ENCODE measurements at regions not wholly inside any gene's neighbourhood (a gene's known extent, or its start where the extent isn't known, plus 50 kb on each side); places are given as distances from the start of the nearest gene placed in this dataset.

DNA sequence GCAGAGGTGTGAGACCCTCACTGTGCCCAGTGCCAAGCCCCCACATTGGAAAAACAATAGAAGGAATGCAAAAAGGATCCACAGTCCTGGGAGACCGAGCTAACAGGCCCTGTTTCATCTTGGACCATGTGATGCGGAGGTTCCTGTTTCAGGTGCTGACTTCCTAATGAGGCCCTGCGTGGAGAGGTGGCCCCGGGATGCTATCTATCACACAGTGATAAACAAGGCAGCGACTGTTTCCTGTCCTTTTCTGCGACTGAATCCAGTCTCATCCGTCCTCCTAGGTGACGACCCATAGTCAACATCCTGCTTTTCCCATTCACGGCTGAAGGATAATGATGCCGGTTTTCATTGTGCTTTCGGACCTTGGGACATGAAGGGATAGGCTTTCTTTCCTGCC lies 56.4 kb upstream of the BOD1 start:
- no peak overlapping the region for H3K27ac ChIP-seq (ENCODE audit: low read length)
- peaks cover 3% of the 10 kb centered on the region for H3K9me3 ChIP-seq (ENCODE audit: control insufficient read depth, insufficient read depth, low read length)
- Mint-ChIP-seq H3K9me3 (no peaks in the 10 kb centered on the region), H3K27ac (no peak overlapping the region), H3K36me3 (no peaks in the 10 kb centered on the region), H3K27me3 (ENCODE audit: low read depth in 2 of 2) (peaks cover 7 to 8% of the 10 kb centered on the region in 2 donors), H3K4me3 (no peak overlapping the region), H3K4me1 (no peaks in the 10 kb centered on the region)
- H3K27me3 ChIP-seq (ENCODE audit: control insufficient read depth, insufficient read depth, low read length), result no peaks in the 10 kb centered on the region
- no peaks in the 10 kb centered on the region for H3K4me1 ChIP-seq (ENCODE audit: control insufficient read depth, insufficient read depth, low read length)
- DNase-seq, result no peak
- TF ChIP-seq, protein P1, sequence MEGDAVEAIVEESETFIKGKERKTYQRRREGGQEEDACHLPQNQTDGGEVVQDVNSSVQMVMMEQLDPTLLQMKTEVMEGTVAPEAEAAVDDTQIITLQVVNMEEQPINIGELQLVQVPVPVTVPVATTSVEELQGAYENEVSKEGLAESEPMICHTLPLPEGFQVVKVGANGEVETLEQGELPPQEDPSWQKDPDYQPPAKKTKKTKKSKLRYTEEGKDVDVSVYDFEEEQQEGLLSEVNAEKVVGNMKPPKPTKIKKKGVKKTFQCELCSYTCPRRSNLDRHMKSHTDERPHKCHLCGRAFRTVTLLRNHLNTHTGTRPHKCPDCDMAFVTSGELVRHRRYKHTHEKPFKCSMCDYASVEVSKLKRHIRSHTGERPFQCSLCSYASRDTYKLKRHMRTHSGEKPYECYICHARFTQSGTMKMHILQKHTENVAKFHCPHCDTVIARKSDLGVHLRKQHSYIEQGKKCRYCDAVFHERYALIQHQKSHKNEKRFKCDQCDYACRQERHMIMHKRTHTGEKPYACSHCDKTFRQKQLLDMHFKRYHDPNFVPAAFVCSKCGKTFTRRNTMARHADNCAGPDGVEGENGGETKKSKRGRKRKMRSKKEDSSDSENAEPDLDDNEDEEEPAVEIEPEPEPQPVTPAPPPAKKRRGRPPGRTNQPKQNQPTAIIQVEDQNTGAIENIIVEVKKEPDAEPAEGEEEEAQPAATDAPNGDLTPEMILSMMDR (IDR thresholded peaks at IDR 0.05), result no peak
- H3K36me3 ChIP-seq (ENCODE audit: control insufficient read depth, insufficient read depth, low read length), result no peaks in the 10 kb centered on the region
- no peak for ATAC-seq
- intact Hi-C loops (cut with micrococcal nuclease), result no loop called here
- 73% methylated on average over 11 of the region's 11 CpGs for WGBS (ENCODE audit: insufficient coverage)
- H3K4me3 ChIP-seq (ENCODE audit: low read length), result no peak overlapping the region

DNA sequence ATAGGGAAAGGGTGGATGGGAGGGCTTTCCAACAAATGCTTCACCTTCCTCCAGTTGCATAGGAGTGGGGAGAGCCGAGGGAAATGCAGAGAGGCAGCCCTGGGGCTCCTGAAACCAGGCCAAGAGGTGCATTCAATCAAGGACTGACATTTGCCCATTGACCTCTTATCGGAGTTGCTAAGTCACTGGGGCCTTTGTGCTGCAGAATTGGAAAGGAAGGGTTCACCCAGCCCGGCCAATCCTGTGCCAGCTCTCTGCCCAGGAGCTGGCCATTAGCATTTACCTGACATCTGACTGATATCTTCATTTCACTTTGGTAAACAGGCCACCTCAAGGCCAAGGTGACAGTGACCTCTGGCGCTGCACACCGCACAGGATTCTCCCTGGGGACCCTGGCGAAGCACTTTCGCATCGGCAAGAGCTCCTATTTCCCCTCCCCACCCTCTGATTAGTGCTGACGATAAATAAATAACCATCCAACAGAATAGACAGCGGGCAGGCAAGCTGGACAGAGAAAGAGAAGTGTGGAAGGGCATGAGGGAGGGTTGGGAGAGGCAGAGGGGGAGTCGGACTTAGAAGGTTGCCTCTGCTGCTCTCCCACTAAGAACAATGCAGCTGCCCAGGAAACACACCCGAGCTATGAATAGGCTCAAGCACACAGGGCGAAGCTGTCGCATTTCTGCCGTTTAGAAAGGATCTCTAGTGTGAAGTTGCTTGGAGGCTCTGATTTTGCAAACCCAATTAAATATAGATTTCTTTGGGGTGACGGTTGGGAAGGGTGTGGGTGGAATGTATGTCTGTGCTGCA lies 57.0 kb upstream of the BOD1 start:
- H3K4me3 ChIP-seq (ENCODE audit: low read length), result no peak overlapping the region
- H3K27ac ChIP-seq (ENCODE audit: low read length), result no peak overlapping the region
- Mint-ChIP-seq H3K9me3 (no peaks in the 10 kb centered on the region), H3K4me1 (no peaks in the 10 kb centered on the region), H3K4me3 (no peak overlapping the region), H3K36me3 (no peaks in the 10 kb centered on the region), H3K27me3 (ENCODE audit: low read depth in 2 of 2) (peaks cover 7 to 8% of the 10 kb centered on the region in 2 donors), H3K27ac (no peak overlapping the region)
- no peaks in the 10 kb centered on the region for H3K27me3 ChIP-seq (ENCODE audit: control insufficient read depth, insufficient read depth, low read length)
- intact Hi-C loops (cut with micrococcal nuclease), result no loop called here
- ATAC-seq, result no peak
- peaks cover 3% of the 10 kb centered on the region for H3K9me3 ChIP-seq (ENCODE audit: control insufficient read depth, insufficient read depth, low read length)
- 92% methylated on average over 13 of the region's 16 CpGs for WGBS (ENCODE audit: insufficient coverage)
- H3K4me1 ChIP-seq (ENCODE audit: control insufficient read depth, insufficient read depth, low read length), result no peaks in the 10 kb centered on the region
- TF ChIP-seq, protein P1 (IDR thresholded peaks at IDR 0.05), result no peak
- no peak for DNase-seq
- no peaks in the 10 kb centered on the region for H3K36me3 ChIP-seq (ENCODE audit: control insufficient read depth, insufficient read depth, low read length)

DNA sequence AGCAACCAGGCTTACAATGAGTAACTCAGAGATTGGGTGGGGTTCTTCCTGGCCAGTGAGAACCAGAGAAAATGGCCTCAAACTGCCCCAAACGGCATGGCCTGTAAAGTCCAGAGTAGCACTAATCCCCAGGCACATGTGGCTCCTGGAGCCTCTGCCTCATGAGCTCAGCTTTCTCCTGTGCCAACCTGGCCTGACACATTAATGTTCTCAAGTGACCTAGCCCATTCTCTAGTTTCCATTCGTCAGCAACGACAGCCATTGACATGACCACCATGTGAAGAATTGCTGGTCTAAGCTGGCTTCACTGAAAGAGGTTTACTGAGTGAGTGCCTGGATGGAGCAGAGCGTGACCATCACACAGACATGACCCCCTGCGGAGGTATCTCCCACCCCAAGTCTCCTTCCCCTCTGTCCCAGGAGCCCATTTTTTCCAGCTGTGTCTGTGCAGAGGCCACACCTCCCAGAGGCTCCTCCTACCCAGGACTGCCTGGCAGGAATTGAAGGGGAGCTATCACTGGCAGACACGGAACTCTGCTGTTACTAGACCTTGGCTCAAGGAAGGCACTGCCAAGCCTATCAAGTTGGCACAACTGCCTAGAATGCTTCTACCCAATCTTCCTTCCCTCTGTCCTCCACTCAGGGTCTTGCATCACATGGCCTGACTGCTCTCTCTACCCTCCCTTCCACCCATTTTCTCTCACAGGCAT lies 59.0 kb upstream of the BOD1 start:
- ATAC-seq, result no peak

More for the DNA sequence above, 59.0 kb upstream of the BOD1 start:
- H3K27ac Mint-ChIP-seq, result no peak overlapping the region
- H3K36me3 Mint-ChIP-seq, result no peaks in the 10 kb centered on the region
- H3K27me3 Mint-ChIP-seq (ENCODE audit: low read depth in 2 of 2), result peaks cover 7 to 13% of the 10 kb centered on the region in 2 donors
- Histone ChIP-seq H3K27ac (ENCODE audit: low read length) (no peak overlapping the region), H3K4me3 (ENCODE audit: low read length) (no peak overlapping the region), H3K9me3 (ENCODE audit: control insufficient read depth, insufficient read depth, low read length) (peaks cover 3% of the 10 kb centered on the region), H3K4me1 (ENCODE audit: control insufficient read depth, insufficient read depth, low read length) (no peaks in the 10 kb centered on the region), H3K27me3 (ENCODE audit: control insufficient read depth, insufficient read depth, low read length) (no peaks in the 10 kb centered on the region), H3K36me3 (ENCODE audit: control insufficient read depth, insufficient read depth, low read length) (no peaks in the 10 kb centered on the region)
- intact Hi-C loops (cut with micrococcal nuclease), result no loop called here
- TF ChIP-seq, protein P1 (IDR thresholded peaks at IDR 0.05), result no peak
- no peak overlapping the region for H3K4me3 Mint-ChIP-seq
- peaks cover 0 to 2% of the 10 kb centered on the region in 2 donors for H3K9me3 Mint-ChIP-seq
- DNase-seq, result no peak
- H3K4me1 Mint-ChIP-seq, result no peaks in the 10 kb centered on the region
- 94% methylated on average over 6 of the region's 6 CpGs for WGBS (ENCODE audit: insufficient coverage)
